Heart left ventricle (tissue), 13 donors: ENCODE measurements at regions not wholly inside any gene's neighbourhood (a gene's known extent, or its start where the extent isn't known, plus 50 kb on each side); places are given as distances from the start of the nearest gene placed in this dataset.

ENCODE experiments used
- POLR2A ChIP-seq, 2 donors: fragments of 450-650 bp; IDR thresholded peaks; one replicate each; pipeline ENCODE4 v1.6.1; 2017; ENCODE audit warnings: antibody characterized with exemption in 2 of 2, mild to moderate bottlenecking in 2 of 2, moderate library complexity in 2 of 2
- TF ChIP-seq, protein P1 (sequence below), 12 donors: fragments of 200-600 bp; sonication (generic) in 4 of 12; IDR thresholded peaks; one replicate each; pipeline versions ENCODE4 v1.5.0 to v1.8.0; 2018 to 2022; ENCODE audit warnings: antibody characterized with exemption in 12 of 12, mild to moderate bottlenecking in 5 of 12
- donor health status: ischemic (EF 13 %, LVEDD 7.1; RV severe dilation, severe dysfunction).
- donor health status: DM: no; HTN: yes; CAD: no.
- donor health status: DM: no; HTN: no; CAD: no.
- donor health status: ischemic (EF 25% LVEDD 6.9; RV normal size, moderate dysfunction).
- donor health status: ischemic (EF 25% LVEDD 5.7; RV mildly dilated, moderate dysfunction).
- donor health status: ischemic (EF 35%, LVEDD 5.7; RV mildly dilated, moderate dysfunction).
- donor health status: nonischemic (EF 11% LVEDD 7.7; RV severe dilation, severe dysfunction).
- donor health status: DM: yes; HTN: yes; CAD: no.
- donor health status: PGD.
- donor health status: ischemic (EF 29% LVEDD 5.4; RV normal size, mild dysfunction).
- donor health status: nonischemic (EF 23%, LVEDD 6.1; RV moderate dilation, normal function).

DNA sequence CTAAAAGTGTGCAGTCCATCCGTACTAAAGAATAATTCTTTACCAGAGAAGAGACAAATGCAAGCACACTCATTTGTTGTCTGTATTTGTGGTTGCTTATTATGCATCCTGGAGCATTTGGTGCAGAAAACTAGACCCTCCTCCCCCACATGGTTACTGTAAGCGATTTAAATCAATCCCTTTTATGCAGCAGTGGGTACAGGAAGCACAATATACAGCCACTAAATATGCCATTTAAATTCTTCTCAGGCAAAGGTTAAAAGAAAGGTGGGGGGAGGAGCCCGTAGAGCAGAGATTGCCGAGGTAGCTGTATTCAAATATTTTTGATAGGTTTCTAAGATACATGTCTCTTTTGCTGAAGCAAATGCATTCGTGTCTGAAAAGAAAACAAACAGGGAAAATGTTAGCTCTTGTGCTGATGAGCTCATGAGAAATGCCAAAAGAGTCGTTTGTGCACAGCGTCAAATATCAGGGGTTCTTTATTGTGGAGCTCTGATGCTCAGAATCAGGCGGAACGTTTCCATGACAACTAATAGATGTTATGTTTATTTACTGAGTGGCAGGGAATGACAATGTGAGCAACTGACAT lies 131.3 kb upstream of the NPVF start:
- no peak for TF ChIP-seq POLR2A (IDR thresholded peaks at IDR 0.05)
- TF ChIP-seq, protein P1, sequence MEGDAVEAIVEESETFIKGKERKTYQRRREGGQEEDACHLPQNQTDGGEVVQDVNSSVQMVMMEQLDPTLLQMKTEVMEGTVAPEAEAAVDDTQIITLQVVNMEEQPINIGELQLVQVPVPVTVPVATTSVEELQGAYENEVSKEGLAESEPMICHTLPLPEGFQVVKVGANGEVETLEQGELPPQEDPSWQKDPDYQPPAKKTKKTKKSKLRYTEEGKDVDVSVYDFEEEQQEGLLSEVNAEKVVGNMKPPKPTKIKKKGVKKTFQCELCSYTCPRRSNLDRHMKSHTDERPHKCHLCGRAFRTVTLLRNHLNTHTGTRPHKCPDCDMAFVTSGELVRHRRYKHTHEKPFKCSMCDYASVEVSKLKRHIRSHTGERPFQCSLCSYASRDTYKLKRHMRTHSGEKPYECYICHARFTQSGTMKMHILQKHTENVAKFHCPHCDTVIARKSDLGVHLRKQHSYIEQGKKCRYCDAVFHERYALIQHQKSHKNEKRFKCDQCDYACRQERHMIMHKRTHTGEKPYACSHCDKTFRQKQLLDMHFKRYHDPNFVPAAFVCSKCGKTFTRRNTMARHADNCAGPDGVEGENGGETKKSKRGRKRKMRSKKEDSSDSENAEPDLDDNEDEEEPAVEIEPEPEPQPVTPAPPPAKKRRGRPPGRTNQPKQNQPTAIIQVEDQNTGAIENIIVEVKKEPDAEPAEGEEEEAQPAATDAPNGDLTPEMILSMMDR (IDR thresholded peaks at IDR 0.05), result no peak
